ENCODE measurements at regions not wholly inside any gene's neighbourhood (a gene's known extent, or its start where the extent isn't known, plus 50 kb on each side); places are given as distances from the start of the nearest gene placed in this dataset.

- POLR2A ChIA-PET: no interaction called here
These were observed 63.9 kb upstream of the BARHL2 start for GRCh38 chr1:90780981-90781380.

GRCh38 chr1:90779573-90779972 lies 62.5 kb upstream of the BARHL2 start:
- peaks cover 16% of the 10 kb centered on the region for H3K4me1 Mint-ChIP-seq
- H3K36me3 Mint-ChIP-seq: no peaks in the 10 kb centered on the region
- ChIA-PET POLR2A (no interaction called here), CTCF (no interaction called here)
- no peaks in the 10 kb centered on the region for H3K9me3 Mint-ChIP-seq
- no peak overlapping the region for H3K27ac Mint-ChIP-seq
- no peak overlapping the region for H3K4me3 Mint-ChIP-seq
- peaks cover 2% of the 10 kb centered on the region; the same call in 1 of the 2 replicates for H3K27me3 Mint-ChIP-seq (ENCODE audit: low read depth)
- no peak for ATAC-seq
- DNase-seq (ENCODE audit: low spot score): no peak
- TF ChIP-seq HMGXB4 (CRISPR knock-in tag; IDR thresholded peaks at IDR 0.05) (no peak), ZNF232 (CRISPR knock-in tag; IDR thresholded peaks at IDR 0.05) (no peak), E2F5 (CRISPR knock-in tag; IDR thresholded peaks at IDR 0.05) (no peak), ATF1 (CRISPR knock-in tag; IDR thresholded peaks at IDR 0.05) (no peak), FOXP1 (CRISPR knock-in tag; IDR thresholded peaks at IDR 0.05; ENCODE audit: borderline replicate concordance) (no peak), ZNF425 (CRISPR knock-in tag; conservative IDR thresholded peaks at IDR 0.05) (no peak), PREB (CRISPR knock-in tag; IDR thresholded peaks at IDR 0.05; ENCODE audit: borderline replicate concordance) (no peak), NR3C1 (CRISPR knock-in tag; conservative IDR thresholded peaks at IDR 0.05; ENCODE audit: low read depth) (no peak), ZNF416 (CRISPR knock-in tag; IDR thresholded peaks at IDR 0.05) (no peak), ZNF263 (CRISPR knock-in tag; IDR thresholded peaks at IDR 0.05; ENCODE audit: low read depth) (no peak), TEAD4 (CRISPR knock-in tag; IDR thresholded peaks at IDR 0.05) (no peak), NFE2L1 (CRISPR knock-in tag; IDR thresholded peaks at IDR 0.05) (no peak), NR1H2 (CRISPR knock-in tag; IDR thresholded peaks at IDR 0.05) (no peak), E2F4 (CRISPR knock-in tag; IDR thresholded peaks at IDR 0.05; ENCODE audit: borderline replicate concordance, low read depth) (no peak), ZNF121 (CRISPR knock-in tag; IDR thresholded peaks at IDR 0.05) (no peak), E2F1 (CRISPR knock-in tag; IDR thresholded peaks at IDR 0.05) (no peak), NFYB (CRISPR knock-in tag; conservative IDR thresholded peaks at IDR 0.05; ENCODE audit: low read depth) (no peak), SP1 (CRISPR knock-in tag; conservative IDR thresholded peaks at IDR 0.05) (no peak)

More at GRCh38 chr1:90780981-90781380, 63.9 kb upstream of the BARHL2 start:
- Mint-ChIP-seq H3K9me3 (no peaks in the 10 kb centered on the region), H3K4me1 (peaks cover 19% of the 10 kb centered on the region), H3K4me3 (no peak overlapping the region), H3K36me3 (no peaks in the 10 kb centered on the region), H3K27me3 (ENCODE audit: low read depth) (peaks cover 2% of the 10 kb centered on the region; the same call in 1 of the 2 replicates), H3K27ac (no peak overlapping the region)
- CTCF ChIA-PET: no interaction called here
- ATAC-seq (no peak), DNase-seq (ENCODE audit: low spot score) (no peak)
- TF ChIP-seq PRRX2 (CRISPR knock-in tag; IDR thresholded peaks at IDR 0.05) (no peak), ATF2 (CRISPR knock-in tag; IDR thresholded peaks at IDR 0.05; ENCODE audit: borderline replicate concordance, low read depth) (no peak), SMAD3 (CRISPR knock-in tag; IDR thresholded peaks at IDR 0.05; ENCODE audit: borderline replicate concordance) (no peak), JUN (CRISPR knock-in tag; IDR thresholded peaks at IDR 0.05) (no peak), ZBTB43 (CRISPR knock-in tag; IDR thresholded peaks at IDR 0.05) (no peak)
